ENCODE measurements at regions not wholly inside any gene's neighbourhood (a gene's known extent, or its start where the extent isn't known, plus 50 kb on each side); places are given as distances from the start of the nearest gene placed in this dataset.

GRCh38 chr3:153973722-153974265 is 147.4 kb upstream of the ARHGEF26 start:
- TF ChIP-seq POLR2AphosphoS5 (IDR thresholded peaks at IDR 0.05) (no peak), CTCF (IDR thresholded peaks at IDR 0.05) (no peak), POLR2A (IDR thresholded peaks at IDR 0.05) (no peak)
